Esophagus (tissue), 2 donors: ENCODE measurements at regions not wholly inside any gene's neighbourhood (a gene's known extent, or its start where the extent isn't known, plus 50 kb on each side); places are given as distances from the start of the nearest gene placed in this dataset.
"Not testable (repeated sequence)": the region's sequence is repeated elsewhere in the genome, so short reads cannot be mapped to it uniquely, and the experiment has no call there.

ENCODE experiments used
- H3K27ac ChIP-seq, 2 donors: one replicate each; pipeline ENCODE4 v1.5.1; 2013; ENCODE audit warnings: low read depth in 2 of 2, mild to moderate bottlenecking in 2 of 2, inconsistent platforms in 1 of 2, low read length in 1 of 2, moderate library complexity in 1 of 2
- H3K27me3 ChIP-seq, 2 donors: one replicate each; pipeline ENCODE4 v1.6.1; 2013; ENCODE audit warnings: low read length in 2 of 2, control low read depth in 1 of 2, mild to moderate bottlenecking in 1 of 2; ENCODE audit not compliant: insufficient read depth in 2 of 2, control insufficient read depth in 1 of 2
- H3K36me3 ChIP-seq, 2 donors: one replicate each; pipeline ENCODE4 v1.6.1; 2013; ENCODE audit warnings: low read length in 1 of 2; ENCODE audit not compliant: control insufficient read depth in 2 of 2, insufficient read depth in 2 of 2
- H3K4me1 ChIP-seq, 2 donors: one replicate each; pipeline ENCODE4 v1.6.1; 2013; ENCODE audit warnings: low read length in 1 of 2; ENCODE audit not compliant: control insufficient read depth in 2 of 2, insufficient read depth in 2 of 2
- H3K4me3 ChIP-seq, 2 donors: one replicate each; pipeline ENCODE4 v1.5.1; 2013; ENCODE audit warnings: low read length in 2 of 2, mild to moderate bottlenecking in 2 of 2, low read depth in 1 of 2, moderate library complexity in 1 of 2
- H3K9me3 ChIP-seq, 2 donors: one replicate each; pipeline ENCODE4 v1.6.1; 2013; ENCODE audit warnings: mild to moderate bottlenecking in 2 of 2, low read depth in 1 of 2, low read length in 1 of 2, moderate library complexity in 1 of 2; ENCODE audit not compliant: control insufficient read depth in 2 of 2, insufficient read depth in 1 of 2
- WGBS, 2 donors: extraction: QIAGEN DNeasy Blood & Tissue Kit; methylation state at CpG; one replicate each; pipeline ENCODE4 v1.1.7; 2013; 5-methylcytosine and 5-hydroxymethylcytosine counted together
- donor health status: healthy with polysubstance abuse.
- donor health status: Bipolar disorder and iron deficiency.

- 89 to 90% methylated on average over 1 of the region's 1 CpG for WGBS, 2 donors
- Histone ChIP-seq H3K36me3 (no peaks in the 10 kb centered on the region), H3K27ac (no peak overlapping the region)
These were observed 239.1 kb downstream of the USP25 start for GRCh38 chr21:15968776-15969310.

GRCh38 chr21:15976807-15977206 lies 247.0 kb downstream of the USP25 start:
- no peaks in the 10 kb centered on the region for H3K36me3 ChIP-seq
- H3K4me3 ChIP-seq: no peak overlapping the region
- WGBS, 2 donors: 70 to 90% methylated on average over 1 of the region's 1 CpG
- no peaks in the 10 kb centered on the region for H3K9me3 ChIP-seq
- H3K27me3 ChIP-seq: no peaks in the 10 kb centered on the region
- H3K27ac ChIP-seq: no peak overlapping the region
- H3K4me1 ChIP-seq: no peaks in the 10 kb centered on the region

More at GRCh38 chr21:15968776-15969310, 239.1 kb downstream of the USP25 start:
- Histone ChIP-seq H3K27me3 (no peaks in the 10 kb centered on the region), H3K4me3 (no peak overlapping the region), H3K9me3 (no peaks in the 10 kb centered on the region), H3K4me1 (peaks cover 0 to 3% of the 10 kb centered on the region in 2 donors)

- H3K9me3 ChIP-seq: no peaks in the 10 kb centered on the region
- H3K4me3 ChIP-seq: no peak overlapping the region
- WGBS, 2 donors: 33 to 38% methylated on average over 3 of the region's 3 CpGs
- H3K4me1 ChIP-seq: no peaks in the 10 kb centered on the region
- no peaks in the 10 kb centered on the region for H3K27me3 ChIP-seq
- no peak overlapping the region for H3K27ac ChIP-seq
- no peaks in the 10 kb centered on the region for H3K36me3 ChIP-seq
These were observed 248.5 kb downstream of the USP25 start for GRCh38 chr21:15978215-15978738.

- 97 to 98% methylated on average over 6 of the region's 6 CpGs for WGBS, 2 donors
- not testable (repeated sequence) for H3K27me3 ChIP-seq, H3K36me3 ChIP-seq, H3K4me3 ChIP-seq, H3K9me3 ChIP-seq, H3K4me1 ChIP-seq, H3K27ac ChIP-seq
These were observed 249.7 kb downstream of the USP25 start for GRCh38 chr21:15979493-15979892.

GRCh38 chr21:15986277-15986676 lies 256.5 kb downstream of the USP25 start:
- Histone ChIP-seq H3K36me3 (no peaks in the 10 kb centered on the region), H3K27me3 (no peaks in the 10 kb centered on the region), H3K9me3 (no peaks in the 10 kb centered on the region), H3K4me3 (no peak overlapping the region), H3K27ac (no peak overlapping the region), H3K4me1 (no peaks in the 10 kb centered on the region)
- WGBS, 2 donors: 43 to 69% methylated on average over 1 of the region's 1 CpG

- no peaks in the 10 kb centered on the region for H3K36me3 ChIP-seq
- H3K4me1 ChIP-seq: no peaks in the 10 kb centered on the region
- WGBS, 2 donors: 63% methylated on average over 1 of the region's 1 CpG
- H3K27me3 ChIP-seq: no peaks in the 10 kb centered on the region
- no peak overlapping the region for H3K4me3 ChIP-seq
- H3K9me3 ChIP-seq: no peaks in the 10 kb centered on the region
- no peak overlapping the region for H3K27ac ChIP-seq
These were observed 262.4 kb downstream of the USP25 start for GRCh38 chr21:15992171-15992570.

- WGBS, 2 donors: 84 to 91% methylated on average over 2 of the region's 2 CpGs
- no peak overlapping the region for H3K4me3 ChIP-seq
- no peaks in the 10 kb centered on the region for H3K4me1 ChIP-seq
- H3K27ac ChIP-seq: no peak overlapping the region
- no peaks in the 10 kb centered on the region for H3K9me3 ChIP-seq
- no peaks in the 10 kb centered on the region for H3K27me3 ChIP-seq
- H3K36me3 ChIP-seq: no peaks in the 10 kb centered on the region
These were observed 264.2 kb downstream of the USP25 start for GRCh38 chr21:15993951-15994350.

GRCh38 chr21:15999741-16000140 lies 270.0 kb downstream of the USP25 start:
- Histone ChIP-seq H3K36me3 (no peaks in the 10 kb centered on the region), H3K27me3 (no peaks in the 10 kb centered on the region), H3K27ac (no peak overlapping the region), H3K4me3 (no peak overlapping the region), H3K4me1 (no peaks in the 10 kb centered on the region), H3K9me3 (no peaks in the 10 kb centered on the region)
- WGBS, 2 donors: 88 to 89% methylated on average over 4 of the region's 4 CpGs

- H3K9me3 ChIP-seq: no peaks in the 10 kb centered on the region
- no peaks in the 10 kb centered on the region for H3K36me3 ChIP-seq
- no peaks in the 10 kb centered on the region for H3K4me1 ChIP-seq
- no peaks in the 10 kb centered on the region for H3K27me3 ChIP-seq
- no peak overlapping the region for H3K27ac ChIP-seq
- H3K4me3 ChIP-seq: no peak overlapping the region
These were observed 273.2 kb downstream of the USP25 start for GRCh38 chr21:16002874-16003466.

GRCh38 chr21:16004086-16004485 lies 274.3 kb downstream of the USP25 start:
- Histone ChIP-seq H3K4me3 (no peak overlapping the region), H3K27ac (no peak overlapping the region), H3K27me3 (no peaks in the 10 kb centered on the region), H3K9me3 (no peaks in the 10 kb centered on the region), H3K4me1 (no peaks in the 10 kb centered on the region), H3K36me3 (no peaks in the 10 kb centered on the region)
- 35 to 53% methylated on average over 5 of the region's 5 CpGs for WGBS, 2 donors
